ENCODE measurements at regions not wholly inside any gene's neighbourhood (a gene's known extent, or its start where the extent isn't known, plus 50 kb on each side); places are given as distances from the start of the nearest gene placed in this dataset.

DNA sequence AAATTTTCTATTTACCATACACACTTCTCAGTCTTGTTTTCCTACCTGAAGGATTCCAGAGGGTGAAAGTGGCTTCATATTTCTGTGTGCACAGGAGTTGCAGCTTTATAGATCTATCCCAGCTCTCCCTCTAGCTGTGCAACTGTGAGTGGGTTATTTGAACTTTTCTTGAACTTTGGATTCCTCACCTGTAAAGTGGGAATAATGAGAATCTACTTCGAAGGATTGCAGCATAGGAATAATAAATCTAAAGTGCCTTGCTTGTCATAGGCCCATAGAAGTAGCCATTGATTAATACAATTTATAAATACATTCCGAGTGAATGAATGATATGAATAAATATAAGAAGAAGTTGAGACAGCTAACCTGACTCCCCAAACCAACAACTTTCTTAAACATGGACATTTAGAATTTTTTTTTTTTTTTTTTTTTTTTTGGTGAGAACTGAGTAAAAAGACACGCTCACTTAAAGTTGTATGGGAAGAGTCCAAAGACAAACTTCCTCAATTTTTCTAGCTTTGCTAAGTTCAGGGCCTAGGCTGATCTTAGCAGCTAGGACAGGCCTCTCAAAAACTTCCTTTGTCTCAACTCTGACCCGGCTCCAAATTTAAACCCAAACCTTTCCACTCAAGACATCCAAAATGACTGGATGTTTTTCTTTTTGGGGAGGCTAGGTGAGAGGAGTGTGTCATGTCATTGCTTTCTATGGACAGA is 203.3 kb upstream of the FBXO11 start:
- H3K4me1 ChIP-seq (ENCODE audit: control insufficient read depth in 1 of 2, insufficient read depth in 2 of 2, low read length in 2 of 2), result peaks cover 24 to 75% of the 10 kb centered on the region in 2 experiments
- intact Hi-C loops (cut with micrococcal nuclease), result loop anchor here (5.0 kb wide), 3 partner anchors 327 to 767 kb away; partner anchors contain the start of gene MSH6
- H4K20me1 ChIP-seq (ENCODE audit: insufficient read depth), result no peaks in the 10 kb centered on the region
- ChIA-PET POLR2A (interaction anchor here (0.7 kb wide), 1 partner anchor 1866 kb away, joined by 3 read pairs; no protein-coding TSS in a partner anchor), CTCF (interaction anchor here (0.7 to 1.3 kb wide), 2 partner anchors 250 to 673 kb away, joined by 3 to 4 read pairs; no protein-coding TSS in a partner anchor), RAD21 (ENCODE audit: low non-redundant PET in 1 of 2, low total read pairs in 2 of 2, uncharacterized antibody in 2 of 2, unreplicated experiment in 2 of 2) (interaction anchor here (0.7 kb wide), 2 partner anchors 312 to 341 kb away, joined by 4 read pairs; no protein-coding TSS in a partner anchor)
- no peaks in the 10 kb centered on the region for H3K36me3 ChIP-seq (ENCODE audit: control insufficient read depth in 1 of 2, insufficient read depth in 2 of 2, low read length in 2 of 2)
- no peaks in the 10 kb centered on the region for H3K79me2 ChIP-seq (ENCODE audit: insufficient read depth, low read length)
- no peak overlapping the region for H3K4me3 ChIP-seq (replicated peaks in 1 of 2; ENCODE audit: low read depth in 1 of 2, low read length in 2 of 2)
- peak overlapping the region; percentile 75 for H2AFZ ChIP-seq (ENCODE audit: low read depth, low read length, poor library complexity, severe bottlenecking)
- TF ChIP-seq RAD21 (IDR thresholded peaks at IDR 0.05; ENCODE audit: low read depth), result 0 out of 2 replicates have a peak, but pooled peaks have one; percentile 27
- TF ChIP-seq, protein P1, sequence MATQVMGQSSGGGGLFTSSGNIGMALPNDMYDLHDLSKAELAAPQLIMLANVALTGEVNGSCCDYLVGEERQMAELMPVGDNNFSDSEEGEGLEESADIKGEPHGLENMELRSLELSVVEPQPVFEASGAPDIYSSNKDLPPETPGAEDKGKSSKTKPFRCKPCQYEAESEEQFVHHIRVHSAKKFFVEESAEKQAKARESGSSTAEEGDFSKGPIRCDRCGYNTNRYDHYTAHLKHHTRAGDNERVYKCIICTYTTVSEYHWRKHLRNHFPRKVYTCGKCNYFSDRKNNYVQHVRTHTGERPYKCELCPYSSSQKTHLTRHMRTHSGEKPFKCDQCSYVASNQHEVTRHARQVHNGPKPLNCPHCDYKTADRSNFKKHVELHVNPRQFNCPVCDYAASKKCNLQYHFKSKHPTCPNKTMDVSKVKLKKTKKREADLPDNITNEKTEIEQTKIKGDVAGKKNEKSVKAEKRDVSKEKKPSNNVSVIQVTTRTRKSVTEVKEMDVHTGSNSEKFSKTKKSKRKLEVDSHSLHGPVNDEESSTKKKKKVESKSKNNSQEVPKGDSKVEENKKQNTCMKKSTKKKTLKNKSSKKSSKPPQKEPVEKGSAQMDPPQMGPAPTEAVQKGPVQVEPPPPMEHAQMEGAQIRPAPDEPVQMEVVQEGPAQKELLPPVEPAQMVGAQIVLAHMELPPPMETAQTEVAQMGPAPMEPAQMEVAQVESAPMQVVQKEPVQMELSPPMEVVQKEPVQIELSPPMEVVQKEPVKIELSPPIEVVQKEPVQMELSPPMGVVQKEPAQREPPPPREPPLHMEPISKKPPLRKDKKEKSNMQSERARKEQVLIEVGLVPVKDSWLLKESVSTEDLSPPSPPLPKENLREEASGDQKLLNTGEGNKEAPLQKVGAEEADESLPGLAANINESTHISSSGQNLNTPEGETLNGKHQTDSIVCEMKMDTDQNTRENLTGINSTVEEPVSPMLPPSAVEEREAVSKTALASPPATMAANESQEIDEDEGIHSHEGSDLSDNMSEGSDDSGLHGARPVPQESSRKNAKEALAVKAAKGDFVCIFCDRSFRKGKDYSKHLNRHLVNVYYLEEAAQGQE (IDR thresholded peaks at IDR 0.05; ENCODE audit: low read depth), result no peak
- ATAC-seq, result no peak
- 0 out of 2 replicates have a peak overlapping the region, but pooled peaks have one; percentile 12 for H3K4me2 ChIP-seq (ENCODE audit: low read length)
- no peak overlapping the region for H3K27ac ChIP-seq (ENCODE audit: low read depth, low read length)
- no peaks in the 10 kb centered on the region for H3K9me2 ChIP-seq (ENCODE audit: insufficient read depth)
- no peak overlapping the region for H3K9ac ChIP-seq (ENCODE audit: low read length)
- H3K27me3 ChIP-seq (ENCODE audit: insufficient read depth, low read length), result no peaks in the 10 kb centered on the region
- no peaks in the 10 kb centered on the region for H3K9me3 ChIP-seq (ENCODE audit: control insufficient read depth in 1 of 2, insufficient read depth in 1 of 2, low read depth in 1 of 2, low read length in 2 of 2)
- DNase-seq (ENCODE audit: low read depth, low spot score), result no peak
- BruUV-seq (replicated peaks), result no TSS peak

GRCh38 chr2:48110492-48110891 is 204.0 kb upstream of the FOXN2 start:
- no peaks in the 10 kb centered on the region for H4K20me1 ChIP-seq (ENCODE audit: insufficient read depth)
- H3K79me2 ChIP-seq (ENCODE audit: insufficient read depth, low read length), result no peaks in the 10 kb centered on the region
- intact Hi-C loops (cut with micrococcal nuclease), result no loop called here
- peak overlapping the region; percentile 75 for H2AFZ ChIP-seq (ENCODE audit: low read depth, low read length, poor library complexity, severe bottlenecking)
- H3K27ac ChIP-seq (ENCODE audit: low read depth, low read length), result no peak overlapping the region; the same call in 1 of the 2 replicates
- H3K36me3 ChIP-seq (ENCODE audit: control insufficient read depth in 1 of 2, insufficient read depth in 2 of 2, low read length in 2 of 2), result no peaks in the 10 kb centered on the region
- H3K4me1 ChIP-seq (ENCODE audit: control insufficient read depth in 1 of 2, insufficient read depth in 2 of 2, low read length in 2 of 2), result peaks cover 26 to 78% of the 10 kb centered on the region in 2 experiments
- no peaks in the 10 kb centered on the region for H3K9me3 ChIP-seq (ENCODE audit: control insufficient read depth in 1 of 2, insufficient read depth in 1 of 2, low read depth in 1 of 2, low read length in 2 of 2)
- H3K4me2 ChIP-seq (ENCODE audit: low read length), result peak overlapping the region; percentile 85
- POLR2A ChIA-PET, result no interaction called here
- BruUV-seq (replicated peaks), result no TSS peak
- RAD21 ChIA-PET (ENCODE audit: low non-redundant PET in 1 of 2, low total read pairs in 2 of 2, uncharacterized antibody in 2 of 2, unreplicated experiment in 2 of 2), result no interaction called here
- no peak overlapping the region for H3K4me3 ChIP-seq (replicated peaks in 1 of 2; ENCODE audit: low read depth in 1 of 2, low read length in 2 of 2)
- CTCF ChIA-PET, result interaction anchor here (1.3 kb wide), 1 partner anchor 673 kb away, joined by 4 read pairs; no protein-coding TSS in a partner anchor
- H3K9me2 ChIP-seq (ENCODE audit: insufficient read depth), result no peaks in the 10 kb centered on the region
- ATAC-seq, result no peak
- DNase-seq (ENCODE audit: low read depth, low spot score), result no peak
- 0 out of 2 replicates have a peak overlapping the region, but pooled peaks have one; percentile 70 for H3K9ac ChIP-seq (ENCODE audit: low read length)
- no peaks in the 10 kb centered on the region for H3K27me3 ChIP-seq (ENCODE audit: insufficient read depth, low read length)
- TF ChIP-seq JUND (IDR thresholded peaks at IDR 0.05) (no peak), EGR1 (IDR thresholded peaks at IDR 0.05; ENCODE audit: low read depth) (no peak), CEBPB (IDR thresholded peaks at IDR 0.05; ENCODE audit: low read depth) (no peak), ZNF274 (IDR thresholded peaks at IDR 0.05; ENCODE audit: low read depth, low read length) (no peak), POLR2A (IDR thresholded peaks at IDR 0.05; ENCODE audit: borderline replicate concordance, extremely low read depth, insufficient read depth, insufficient read length) (no peak), ELF1 (IDR thresholded peaks at IDR 0.05; ENCODE audit: borderline replicate concordance, low read depth) (no peak), FOSL1 (IDR thresholded peaks at IDR 0.05; ENCODE audit: low read depth) (no peak), MAX (IDR thresholded peaks at IDR 0.05) (no peak), SRF (IDR thresholded peaks at IDR 0.05; ENCODE audit: low read depth) (no peak), RAD21 (IDR thresholded peaks at IDR 0.05; ENCODE audit: low read depth) (no peak), SIN3A (IDR thresholded peaks at IDR 0.05; ENCODE audit: low read depth) (no peak)
- TF ChIP-seq, protein P2, sequence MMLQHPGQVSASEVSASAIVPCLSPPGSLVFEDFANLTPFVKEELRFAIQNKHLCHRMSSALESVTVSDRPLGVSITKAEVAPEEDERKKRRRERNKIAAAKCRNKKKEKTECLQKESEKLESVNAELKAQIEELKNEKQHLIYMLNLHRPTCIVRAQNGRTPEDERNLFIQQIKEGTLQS (IDR thresholded peaks at IDR 0.05), result no peak
- TF ChIP-seq, protein P3, sequence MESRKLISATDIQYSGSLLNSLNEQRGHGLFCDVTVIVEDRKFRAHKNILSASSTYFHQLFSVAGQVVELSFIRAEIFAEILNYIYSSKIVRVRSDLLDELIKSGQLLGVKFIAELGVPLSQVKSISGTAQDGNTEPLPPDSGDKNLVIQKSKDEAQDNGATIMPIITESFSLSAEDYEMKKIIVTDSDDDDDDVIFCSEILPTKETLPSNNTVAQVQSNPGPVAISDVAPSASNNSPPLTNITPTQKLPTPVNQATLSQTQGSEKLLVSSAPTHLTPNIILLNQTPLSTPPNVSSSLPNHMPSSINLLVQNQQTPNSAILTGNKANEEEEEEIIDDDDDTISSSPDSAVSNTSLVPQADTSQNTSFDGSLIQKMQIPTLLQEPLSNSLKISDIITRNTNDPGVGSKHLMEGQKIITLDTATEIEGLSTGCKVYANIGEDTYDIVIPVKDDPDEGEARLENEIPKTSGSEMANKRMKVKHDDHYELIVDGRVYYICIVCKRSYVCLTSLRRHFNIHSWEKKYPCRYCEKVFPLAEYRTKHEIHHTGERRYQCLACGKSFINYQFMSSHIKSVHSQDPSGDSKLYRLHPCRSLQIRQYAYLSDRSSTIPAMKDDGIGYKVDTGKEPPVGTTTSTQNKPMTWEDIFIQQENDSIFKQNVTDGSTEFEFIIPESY (IDR thresholded peaks at IDR 0.05; ENCODE audit: extremely low read depth, insufficient replicate concordance, low read length), result no peak
